ENCODE measurements at regions not wholly inside any gene's neighbourhood (a gene's known extent, or its start where the extent isn't known, plus 50 kb on each side); places are given as distances from the start of the nearest gene placed in this dataset.
"Not testable (repeated sequence)": the region's sequence is repeated elsewhere in the genome, so short reads cannot be mapped to it uniquely, and the experiment has no call there.

GRCh38 chr12:124674937-124675336 lies 107.5 kb upstream of the NCOR2 start:
- Histone ChIP-seq H3K9me2 (ENCODE audit: insufficient read depth) (no peaks in the 10 kb centered on the region), H3K4me2 (no peak overlapping the region), H3K27ac (no peak overlapping the region), H3K36me3 (ENCODE audit: low read depth) (no peaks in the 10 kb centered on the region), H3K27me3 (ENCODE audit: insufficient read depth, low read depth) (no peaks in the 10 kb centered on the region), H2AFZ (no peak overlapping the region), H3K4me3 (no peak overlapping the region), H4K20me1 (ENCODE audit: insufficient read depth) (no peaks in the 10 kb centered on the region), H3K79me2 (ENCODE audit: low read depth) (no peaks in the 10 kb centered on the region), H3K4me1 (replicated peaks; ENCODE audit: insufficient read depth) (peaks cover 32% of the 10 kb centered on the region), H3K9me3 (ENCODE audit: insufficient read depth, low read depth) (no peaks in the 10 kb centered on the region), H3F3A (ENCODE audit: insufficient read depth, low read depth) (peaks cover 16% of the 10 kb centered on the region; the same call in 1 of the 2 replicates)
- TF ChIP-seq EZH2 (IDR thresholded peaks at IDR 0.05; ENCODE audit: low read depth) (no peak), CTCF (conservative IDR thresholded peaks at IDR 0.05) (no peak)
- no peak for DNase-seq
- no TSS peak for BruUV-seq (replicated peaks)
- POLR2A ChIA-PET (ENCODE audit: unreplicated experiment), result no interaction called here
- CTCF ChIA-PET, result no interaction called here
- intact Hi-C loops (cut with micrococcal nuclease; ENCODE audit: unreplicated experiment), result no loop called here

GRCh38 chr12:124673801-124674617 lies 106.6 kb upstream of the NCOR2 start:
- CTCF ChIA-PET, result no interaction called here
- intact Hi-C loops (cut with micrococcal nuclease; ENCODE audit: unreplicated experiment), result no loop called here
- Histone ChIP-seq H3K9me2 (ENCODE audit: insufficient read depth) (no peaks in the 10 kb centered on the region), H3K36me3 (ENCODE audit: low read depth) (no peaks in the 10 kb centered on the region), H2AFZ (no peak overlapping the region), H3K27me3 (ENCODE audit: insufficient read depth, low read depth) (no peaks in the 10 kb centered on the region), H3K4me3 (no peak overlapping the region), H3K4me2 (no peak overlapping the region), H3K9me3 (ENCODE audit: insufficient read depth, low read depth) (no peaks in the 10 kb centered on the region), H3F3A (ENCODE audit: insufficient read depth, low read depth) (peaks cover 8% of the 10 kb centered on the region; the same call in 1 of the 2 replicates), H3K4me1 (replicated peaks; ENCODE audit: insufficient read depth) (peaks cover 23% of the 10 kb centered on the region), H3K79me2 (ENCODE audit: low read depth) (no peaks in the 10 kb centered on the region), H3K27ac (no peak overlapping the region), H4K20me1 (ENCODE audit: insufficient read depth) (no peaks in the 10 kb centered on the region)
- POLR2A ChIA-PET (ENCODE audit: unreplicated experiment), result no interaction called here
- BruUV-seq (replicated peaks), result no TSS peak
- no peak for TF ChIP-seq CTCF (conservative IDR thresholded peaks at IDR 0.05)
- TF ChIP-seq EZH2 (IDR thresholded peaks at IDR 0.05; ENCODE audit: low read depth), result no peak
- no peak for DNase-seq

GRCh38 chr12:124669271-124669721 lies 101.9 kb upstream of the NCOR2 start:
- BruUV-seq (replicated peaks); CTCF ChIA-PET: not testable (repeated sequence)

More at GRCh38 chr12:124669271-124669721, 101.9 kb upstream of the NCOR2 start:
- H3K27ac ChIP-seq; H2AFZ ChIP-seq; H3K4me3 ChIP-seq; POLR2A ChIA-PET (ENCODE audit: unreplicated experiment); DNase-seq; H4K20me1 ChIP-seq (ENCODE audit: insufficient read depth); H3K36me3 ChIP-seq (ENCODE audit: low read depth); intact Hi-C loops (cut with micrococcal nuclease; ENCODE audit: unreplicated experiment); H3K27me3 ChIP-seq (ENCODE audit: insufficient read depth, low read depth); H3K4me2 ChIP-seq; H3K9me2 ChIP-seq (ENCODE audit: insufficient read depth); H3K9me3 ChIP-seq (ENCODE audit: insufficient read depth, low read depth); H3K79me2 ChIP-seq (ENCODE audit: low read depth): not testable (repeated sequence)
- Histone ChIP-seq H3K4me1 (replicated peaks; ENCODE audit: insufficient read depth) (peaks cover 21% of the 10 kb centered on the region), H3F3A (ENCODE audit: insufficient read depth, low read depth) (peaks cover 27% of the 10 kb centered on the region; the same call in 1 of the 2 replicates)
